GM21737 (cell line): ENCODE measurements at regions not wholly inside any gene's neighbourhood (a gene's known extent, or its start where the extent isn't known, plus 50 kb on each side); places are given as distances from the start of the nearest gene placed in this dataset.
"Not testable (repeated sequence)": the region's sequence is repeated elsewhere in the genome, so short reads cannot be mapped to it uniquely, and the experiment has no call there.

ENCODE experiments used
- ATAC-seq: cut with Tn5 transposase; IDR thresholded peaks from one replicate; pipeline ENCODE4 v1.9.1; 2021; ENCODE audit warnings: mild to moderate bottlenecking, moderate library complexity; ENCODE audit not compliant: unreplicated experiment

DNA sequence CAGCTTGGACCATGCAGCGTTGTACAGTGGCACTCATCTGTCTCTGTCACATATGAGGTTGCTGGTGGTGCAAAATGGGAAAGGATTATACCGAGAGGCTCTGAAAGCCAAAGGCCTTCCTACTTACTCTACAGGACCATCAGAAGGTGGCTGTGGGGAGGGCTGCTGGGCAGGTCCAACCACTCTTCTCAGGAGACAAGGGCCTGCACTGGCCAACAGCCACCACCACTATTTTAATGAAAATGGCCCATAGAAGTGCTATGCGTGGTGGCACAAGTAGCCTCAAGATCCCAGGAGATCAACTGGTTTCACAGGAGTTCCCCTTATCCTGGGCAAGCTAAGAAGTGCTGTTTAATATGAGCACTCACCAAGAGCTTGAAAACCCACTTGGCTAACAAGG is 52.3 kb downstream of the MRPL57 start:
- no peak for ATAC-seq

DNA sequence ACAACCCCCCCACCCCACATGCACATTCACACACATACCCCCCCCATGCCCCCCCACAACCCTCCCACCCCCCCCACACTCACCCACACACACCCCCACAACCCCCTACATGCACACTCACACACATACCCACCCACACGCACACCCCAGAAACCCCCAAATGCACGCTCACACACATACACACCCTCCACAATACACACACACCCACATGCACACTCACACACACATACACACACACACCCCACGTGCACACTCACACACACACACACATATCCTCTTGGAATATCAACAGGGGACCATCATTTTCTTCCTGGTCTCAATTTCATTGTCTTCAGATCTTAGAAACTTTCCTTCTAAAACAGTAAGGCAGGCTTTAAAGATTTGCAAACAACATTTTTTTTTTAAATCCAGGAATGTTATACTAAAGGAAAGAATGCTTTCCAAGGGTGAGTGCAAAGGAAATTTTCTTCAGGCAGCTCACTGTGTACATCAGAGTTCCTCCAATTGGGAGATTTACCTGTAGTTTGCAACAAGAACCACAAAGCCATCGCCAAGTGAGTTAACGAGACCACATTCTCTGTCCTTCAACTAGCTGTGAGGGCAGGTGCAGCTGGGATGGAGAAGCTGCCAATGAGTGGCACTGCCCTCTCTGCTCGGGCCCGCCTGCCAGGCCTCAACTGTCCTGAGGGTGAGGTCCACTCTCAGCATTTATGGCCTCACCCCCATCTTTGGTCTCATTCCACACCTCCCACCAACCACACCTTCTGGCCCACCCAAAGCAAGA is 53.0 kb downstream of the MRPL57 start:
- no peak for ATAC-seq

DNA sequence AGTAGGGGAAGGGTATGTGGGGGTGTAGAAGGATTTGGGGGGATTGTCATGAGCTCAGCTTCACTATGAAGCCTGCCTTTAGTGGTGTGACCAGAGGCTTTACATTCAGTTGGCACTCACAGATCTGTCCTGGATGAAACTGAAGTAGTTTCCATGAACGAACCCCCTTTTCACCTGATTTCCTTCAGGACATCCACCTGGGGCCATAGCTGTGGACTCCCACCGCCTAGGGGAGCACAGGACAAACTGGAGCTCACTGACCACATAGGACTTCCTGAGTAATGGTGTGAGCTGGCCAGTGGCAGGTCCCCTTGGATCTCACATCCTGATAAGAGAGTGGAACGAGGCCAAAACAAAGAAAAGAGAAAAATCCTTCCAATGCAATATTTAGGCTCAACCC is 54.1 kb downstream of the MRPL57 start:
- no peak for ATAC-seq

GRCh38 chr13:21231426-21231940 is 55.0 kb downstream of the MRPL57 start:
- no peak for ATAC-seq

- no peak for ATAC-seq
Observed at GRCh38 chr13:21232196-21232595, 55.7 kb downstream of the MRPL57 start.

DNA sequence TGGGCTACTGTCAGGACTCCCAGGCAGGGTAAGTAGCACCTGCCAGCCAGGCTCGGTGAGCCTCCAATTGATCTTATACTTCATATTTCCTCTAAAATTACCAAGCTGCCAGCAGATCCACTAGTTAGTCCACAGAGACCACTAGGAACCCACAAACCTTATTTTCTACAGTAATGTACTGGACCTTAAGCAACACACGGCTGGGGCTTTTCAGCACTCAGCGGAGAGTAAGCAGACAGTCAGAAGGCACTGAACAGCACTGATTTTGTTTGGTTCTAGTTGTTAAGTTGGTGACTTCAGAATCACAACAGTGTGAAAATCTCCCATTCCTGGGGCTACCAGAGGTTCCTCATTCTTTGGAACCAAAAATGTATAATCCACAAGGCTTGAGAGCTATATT is 56.1 kb downstream of the MRPL57 start:
- no peak for ATAC-seq

- ATAC-seq = no peak
Observed at GRCh38 chr13:21233086-21233485, 56.6 kb downstream of the MRPL57 start.

GRCh38 chr13:21234526-21234925 is 58.1 kb downstream of the MRPL57 start:
- ATAC-seq = no peak

DNA sequence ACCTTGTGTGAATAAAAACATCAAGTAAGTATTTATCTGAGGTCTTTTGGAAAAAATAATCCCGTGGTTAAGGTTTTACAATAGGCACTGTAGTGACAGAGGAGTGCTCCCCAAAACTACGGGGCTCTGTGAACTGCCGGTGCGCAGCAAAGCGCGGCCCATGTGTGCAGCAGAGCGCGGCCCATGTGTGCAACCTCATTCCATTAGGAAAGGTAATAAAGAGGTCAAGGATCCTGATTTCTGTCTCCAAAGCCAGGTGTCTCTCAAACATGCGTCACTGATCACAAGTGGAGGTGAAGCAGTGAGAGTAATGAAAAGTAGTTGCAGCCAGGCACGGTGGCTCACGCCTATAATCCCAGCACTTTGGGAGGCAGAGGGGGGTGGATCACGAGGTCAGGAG is 58.7 kb downstream of the MRPL57 start:
- ATAC-seq = no peak

GRCh38 chr13:21237081-21237480 is 60.6 kb downstream of the MRPL57 start:
- no peak for ATAC-seq

DNA sequence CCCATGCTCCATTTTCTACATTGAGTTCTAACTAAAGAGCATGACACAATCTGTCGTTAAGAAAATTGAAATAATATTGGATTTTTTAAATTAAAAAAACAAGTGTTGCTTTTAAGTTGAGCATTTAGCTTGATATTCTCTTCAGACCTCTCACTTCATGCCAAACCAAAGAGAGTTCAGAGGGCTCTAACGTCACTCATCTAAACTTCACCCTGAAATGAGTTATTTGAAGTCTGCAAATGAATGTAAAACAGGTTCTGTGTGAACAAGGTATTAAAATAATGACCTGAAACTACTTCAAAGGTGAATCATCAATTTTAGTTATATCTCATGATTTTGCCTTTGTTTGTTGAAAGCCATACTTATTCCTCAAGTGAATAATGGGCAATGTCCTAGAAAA is 61.8 kb downstream of the MRPL57 start:
- no peak for ATAC-seq

DNA sequence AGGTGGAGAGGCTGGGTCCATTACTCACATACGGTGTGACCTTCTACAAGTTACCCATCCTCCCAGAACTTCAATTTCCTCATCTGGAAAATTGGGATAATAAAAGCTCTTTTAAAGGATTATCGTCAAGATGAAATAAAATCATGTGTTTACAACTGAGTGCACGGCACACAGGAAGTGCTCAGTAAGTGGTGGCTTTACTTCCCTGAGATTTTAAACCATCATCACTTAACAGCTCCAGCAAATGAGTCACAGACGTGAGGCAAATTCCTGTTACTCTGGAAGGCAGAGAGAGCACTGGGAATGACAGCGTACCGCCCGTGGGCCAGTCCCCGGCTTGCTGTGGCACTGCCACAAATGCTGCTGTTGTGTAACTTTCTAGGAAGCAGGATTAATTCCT is 64.1 kb downstream of the MRPL57 start:
- ATAC-seq = no peak

DNA sequence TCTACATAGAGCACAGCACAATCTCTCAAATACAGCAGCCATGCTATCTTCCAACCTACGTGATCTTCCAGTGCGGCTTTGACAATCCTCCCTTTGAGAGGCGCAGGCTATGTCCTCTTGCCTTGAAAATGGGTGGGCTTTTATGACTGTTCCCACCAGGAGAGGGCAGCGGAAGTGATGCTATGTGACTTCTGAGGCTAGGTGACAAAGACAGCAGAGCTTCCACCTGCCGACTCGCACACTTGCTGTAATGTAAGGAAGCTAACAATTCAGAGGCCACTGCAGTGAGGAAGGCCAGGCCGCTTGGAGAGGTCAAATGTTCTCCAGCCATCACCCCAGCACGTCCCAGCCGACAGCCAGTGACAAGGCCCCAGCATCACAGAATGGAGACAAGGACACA is 65.8 kb downstream of the MRPL57 start:
- ATAC-seq = no peak

DNA sequence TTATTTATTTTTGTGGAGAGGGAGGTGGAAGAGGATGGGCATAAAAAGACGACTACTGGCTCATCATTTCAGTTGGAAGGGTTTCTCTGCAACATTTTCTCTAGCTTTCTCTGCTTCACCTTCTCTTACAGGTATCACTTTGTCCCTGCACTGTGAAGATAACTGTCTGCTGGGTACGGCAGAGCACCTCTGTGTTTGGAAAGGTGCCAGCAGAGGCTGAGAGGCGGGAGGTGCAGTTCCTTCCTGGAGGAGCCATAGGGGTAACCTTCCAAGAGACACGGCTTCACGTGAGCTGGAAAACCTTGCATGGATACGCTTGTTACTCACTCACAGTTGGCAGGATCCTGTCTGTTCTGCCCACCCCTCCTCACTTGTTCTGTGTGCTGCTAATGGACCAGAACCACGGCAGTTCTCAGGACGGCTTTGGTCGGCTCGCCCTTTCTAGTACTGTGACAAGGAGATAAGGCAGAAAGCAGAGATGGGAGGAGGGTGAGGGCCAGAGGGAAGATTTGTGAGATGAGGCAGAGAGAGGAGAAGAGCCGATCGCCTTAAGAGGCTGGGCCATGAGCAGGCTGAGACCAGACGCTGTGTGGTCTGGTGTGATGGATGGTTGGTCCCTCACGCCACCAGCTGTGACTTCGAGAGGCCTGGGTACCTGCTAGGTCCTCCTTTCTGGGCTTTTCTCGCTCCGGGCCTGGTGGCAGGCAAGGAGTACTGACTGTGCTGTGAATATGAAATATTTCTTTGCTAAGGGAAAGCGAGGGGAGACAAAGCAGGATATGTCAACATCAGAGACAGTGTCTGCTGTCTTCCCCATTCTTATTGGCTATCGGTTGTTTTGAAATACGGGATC is 66.8 kb downstream of the MRPL57 start:
- ATAC-seq = no peak

DNA sequence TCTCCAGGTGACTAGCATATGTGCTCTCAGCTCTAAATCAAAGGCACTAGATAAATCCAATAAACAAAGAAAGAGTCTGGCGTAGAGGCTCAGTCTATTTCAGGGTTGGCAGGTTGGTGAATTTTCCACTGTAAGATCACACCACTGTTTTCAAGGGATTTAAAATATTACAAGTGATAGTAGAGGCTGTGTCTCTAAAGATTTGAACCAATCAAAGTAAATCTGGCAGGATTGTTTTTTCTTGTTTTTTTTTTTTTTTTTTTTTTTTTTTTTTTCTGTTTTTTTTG is 67.4 kb downstream of the MRPL57 start:
- ATAC-seq = not testable (repeated sequence)

- no peak for ATAC-seq
Observed at GRCh38 chr13:21246761-21247452, 70.4 kb downstream of the MRPL57 start.

GRCh38 chr13:21256351-21256761 is 79.9 kb downstream of the MRPL57 start:
- ATAC-seq = no peak

GRCh38 chr13:21256891-21257290 is 80.4 kb downstream of the MRPL57 start:
- no peak for ATAC-seq

DNA sequence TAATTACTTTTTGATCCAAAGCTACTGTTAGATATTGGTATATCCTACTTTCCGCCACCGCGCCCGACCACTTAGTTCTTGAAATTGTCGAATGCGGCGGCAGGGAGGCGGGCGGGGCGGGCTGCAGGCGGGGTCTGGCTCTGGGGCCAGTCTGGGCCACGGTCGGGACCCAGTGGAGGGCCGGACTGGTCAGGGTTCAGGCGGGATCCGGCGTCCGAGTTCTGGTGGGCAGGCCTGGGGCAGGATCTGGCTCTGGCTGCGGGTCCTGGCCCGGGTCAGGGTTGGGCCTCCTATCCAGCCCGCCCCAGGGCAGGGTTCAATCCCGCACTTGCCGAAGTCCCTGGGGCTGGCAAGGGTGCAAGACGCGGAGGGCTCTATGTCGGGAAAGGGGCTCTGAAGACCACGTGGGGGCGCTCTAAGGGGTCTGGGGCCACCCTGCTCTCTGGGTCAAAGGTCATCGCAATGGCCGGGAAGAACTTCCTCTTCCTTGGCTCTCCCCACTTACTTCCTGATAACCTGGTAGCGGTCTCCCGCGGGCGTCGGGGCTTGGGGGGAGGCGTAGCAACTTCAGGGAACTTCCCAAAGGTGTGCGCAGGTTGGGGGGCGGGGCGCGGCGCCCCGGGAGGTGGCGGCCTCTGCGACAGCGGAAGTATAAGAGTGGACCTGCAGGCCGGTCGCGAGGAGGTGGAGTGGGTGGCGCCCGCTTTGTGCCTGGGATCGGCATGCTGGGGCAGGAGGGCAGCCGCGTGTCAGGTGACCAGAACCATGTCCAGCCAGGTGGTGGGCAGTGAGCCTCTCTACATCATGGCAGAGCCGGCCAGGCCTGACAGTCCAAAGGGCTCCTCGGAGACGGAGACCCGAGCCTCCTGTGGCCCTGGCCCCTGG is 83.4 kb downstream of the MRPL57 start:
- no peak for ATAC-seq

GRCh38 chr13:21260561-21261290 is 84.3 kb downstream of the MRPL57 start:
- not testable (repeated sequence) for ATAC-seq
